ENCODE measurements at regions not wholly inside any gene's neighbourhood (a gene's known extent, or its start where the extent isn't known, plus 50 kb on each side); places are given as distances from the start of the nearest gene placed in this dataset.

DNA sequence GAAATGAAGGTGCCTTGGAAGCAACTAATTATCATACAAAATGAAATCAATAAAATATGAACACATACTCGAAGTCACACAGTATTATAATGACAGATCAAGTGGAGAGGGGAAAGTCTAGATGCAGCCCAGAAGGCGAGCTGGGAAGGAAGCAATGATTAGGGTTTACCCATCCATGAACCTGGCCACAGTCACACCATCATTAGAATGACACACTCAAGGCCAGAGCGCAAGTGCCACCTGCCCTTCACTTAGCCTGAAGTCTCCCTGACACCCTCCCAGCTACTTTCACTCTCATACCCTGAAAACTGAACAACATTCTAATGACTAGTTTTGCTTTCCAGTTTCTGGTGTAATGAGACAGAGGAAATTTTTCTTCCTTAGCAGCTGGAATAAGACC lies 302.8 kb upstream of the JARID2 start:
- Histone ChIP-seq H3K36me3 (ENCODE audit: low read depth) (no peaks in the 10 kb centered on the region), H3K4me3 (no peak overlapping the region), H4K20me1 (ENCODE audit: insufficient read depth) (no peaks in the 10 kb centered on the region), H3K27ac (no peak overlapping the region), H3K4me2 (no peak overlapping the region), H3K79me2 (ENCODE audit: low read depth) (no peaks in the 10 kb centered on the region), H3K9me3 (ENCODE audit: insufficient read depth, low read depth) (no peaks in the 10 kb centered on the region), H3K4me1 (replicated peaks; ENCODE audit: insufficient read depth) (peaks cover 11% of the 10 kb centered on the region), H3K27me3 (ENCODE audit: insufficient read depth, low read depth) (no peaks in the 10 kb centered on the region), H3F3A (ENCODE audit: insufficient read depth, low read depth) (no peaks in the 10 kb centered on the region), H3K9me2 (ENCODE audit: insufficient read depth) (no peaks in the 10 kb centered on the region), H2AFZ (no peak overlapping the region)
- no peak for DNase-seq
- POLR2A ChIA-PET (ENCODE audit: unreplicated experiment), result no interaction called here
- no TSS peak for BruUV-seq (replicated peaks)
- no peak for TF ChIP-seq EZH2 (IDR thresholded peaks at IDR 0.05; ENCODE audit: low read depth)
- TF ChIP-seq, protein P1, sequence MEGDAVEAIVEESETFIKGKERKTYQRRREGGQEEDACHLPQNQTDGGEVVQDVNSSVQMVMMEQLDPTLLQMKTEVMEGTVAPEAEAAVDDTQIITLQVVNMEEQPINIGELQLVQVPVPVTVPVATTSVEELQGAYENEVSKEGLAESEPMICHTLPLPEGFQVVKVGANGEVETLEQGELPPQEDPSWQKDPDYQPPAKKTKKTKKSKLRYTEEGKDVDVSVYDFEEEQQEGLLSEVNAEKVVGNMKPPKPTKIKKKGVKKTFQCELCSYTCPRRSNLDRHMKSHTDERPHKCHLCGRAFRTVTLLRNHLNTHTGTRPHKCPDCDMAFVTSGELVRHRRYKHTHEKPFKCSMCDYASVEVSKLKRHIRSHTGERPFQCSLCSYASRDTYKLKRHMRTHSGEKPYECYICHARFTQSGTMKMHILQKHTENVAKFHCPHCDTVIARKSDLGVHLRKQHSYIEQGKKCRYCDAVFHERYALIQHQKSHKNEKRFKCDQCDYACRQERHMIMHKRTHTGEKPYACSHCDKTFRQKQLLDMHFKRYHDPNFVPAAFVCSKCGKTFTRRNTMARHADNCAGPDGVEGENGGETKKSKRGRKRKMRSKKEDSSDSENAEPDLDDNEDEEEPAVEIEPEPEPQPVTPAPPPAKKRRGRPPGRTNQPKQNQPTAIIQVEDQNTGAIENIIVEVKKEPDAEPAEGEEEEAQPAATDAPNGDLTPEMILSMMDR (conservative IDR thresholded peaks at IDR 0.05), result no peak
- CTCF ChIA-PET, result no interaction called here
- intact Hi-C loops (cut with micrococcal nuclease; ENCODE audit: unreplicated experiment), result no loop called here

DNA sequence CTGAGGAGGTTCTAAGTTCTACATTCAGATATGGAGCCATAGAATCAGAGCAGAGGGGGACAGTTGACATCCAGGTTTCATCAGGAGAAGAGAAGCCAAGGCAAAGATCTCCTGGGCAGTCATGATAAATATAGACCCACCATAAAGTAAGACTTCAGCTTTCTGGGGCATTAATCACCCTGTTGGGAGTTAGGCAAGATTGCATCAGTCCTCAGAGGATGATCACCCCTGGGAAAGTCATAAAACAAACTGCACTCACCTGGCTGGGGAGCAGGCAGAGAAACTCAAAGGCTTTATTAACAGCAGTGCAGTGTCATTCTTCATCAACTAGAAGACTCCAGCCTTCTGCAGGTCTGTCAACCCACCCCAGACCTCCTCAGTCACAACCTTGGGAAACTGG lies 301.3 kb upstream of the JARID2 start:
- Histone ChIP-seq H3K9me3 (ENCODE audit: insufficient read depth, low read depth) (no peaks in the 10 kb centered on the region), H3K4me2 (peak overlapping the region; percentile 5; the same call in 1 of the 2 replicates), H3K27me3 (ENCODE audit: insufficient read depth, low read depth) (no peaks in the 10 kb centered on the region), H3K9me2 (ENCODE audit: insufficient read depth) (no peaks in the 10 kb centered on the region), H3K36me3 (ENCODE audit: low read depth) (no peaks in the 10 kb centered on the region), H3K4me1 (replicated peaks; ENCODE audit: insufficient read depth) (peaks cover 11% of the 10 kb centered on the region), H3K27ac (peak overlapping the region; percentile 28; the same call in 1 of the 2 replicates), H2AFZ (peak overlapping the region; percentile 65; the same call in 1 of the 2 replicates), H4K20me1 (ENCODE audit: insufficient read depth) (no peaks in the 10 kb centered on the region), H3K4me3 (no peak overlapping the region), H3F3A (ENCODE audit: insufficient read depth, low read depth) (no peaks in the 10 kb centered on the region), H3K79me2 (ENCODE audit: low read depth) (no peaks in the 10 kb centered on the region)
- TF ChIP-seq, protein P1 (conservative IDR thresholded peaks at IDR 0.05), result no peak
- TF ChIP-seq EZH2 (IDR thresholded peaks at IDR 0.05; ENCODE audit: low read depth), result no peak
- intact Hi-C loops (cut with micrococcal nuclease; ENCODE audit: unreplicated experiment), result no loop called here
- ChIA-PET CTCF (no interaction called here), POLR2A (ENCODE audit: unreplicated experiment) (no interaction called here)
- no TSS peak for BruUV-seq (replicated peaks)
- peak in 1 of 2 experiments; percentile 65 for DNase-seq

DNA sequence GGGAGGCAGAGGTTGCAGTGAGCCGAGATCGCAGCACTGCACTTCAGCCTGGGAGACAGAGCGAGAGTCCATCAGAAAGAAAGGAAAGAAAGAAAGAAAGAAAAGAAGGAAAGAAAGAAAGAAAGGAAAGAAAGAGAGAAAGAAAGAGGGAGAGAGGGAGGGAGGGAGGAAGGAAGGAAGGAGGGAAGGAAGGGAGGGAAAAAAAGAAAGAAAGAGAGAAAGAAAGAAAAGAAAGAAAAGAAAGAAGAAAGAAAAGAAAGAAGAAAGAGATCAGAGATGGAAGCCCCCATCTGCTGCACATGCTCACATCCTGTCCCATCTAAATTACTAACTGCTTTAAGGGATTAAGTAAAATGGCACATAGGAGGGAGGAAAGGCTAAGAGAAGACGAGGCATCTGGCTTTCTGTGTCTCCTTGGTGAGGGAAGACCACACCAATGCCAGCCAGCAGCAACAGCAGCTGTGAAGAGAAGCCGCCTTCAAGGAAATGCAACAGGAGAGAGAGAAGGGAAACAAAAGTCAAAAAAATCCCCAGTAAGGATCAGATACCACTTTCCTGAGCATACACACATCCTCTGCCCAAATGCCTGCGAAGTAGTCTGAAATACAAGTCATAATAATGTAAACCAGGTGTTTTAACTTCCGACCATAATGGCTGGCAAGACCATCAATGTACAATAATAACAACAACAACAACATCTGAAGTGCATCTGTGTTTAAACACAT lies 300.2 kb upstream of the JARID2 start:
- H3K4me3 ChIP-seq, result no peak overlapping the region
- BruUV-seq (replicated peaks), result no TSS peak
- no peaks in the 10 kb centered on the region for H3K9me3 ChIP-seq (ENCODE audit: insufficient read depth, low read depth)
- H4K20me1 ChIP-seq (ENCODE audit: insufficient read depth), result no peaks in the 10 kb centered on the region
- intact Hi-C loops (cut with micrococcal nuclease; ENCODE audit: unreplicated experiment), result no loop called here
- ChIA-PET POLR2A (ENCODE audit: unreplicated experiment) (no interaction called here), CTCF (no interaction called here)
- TF ChIP-seq, protein P1 (conservative IDR thresholded peaks at IDR 0.05), result no peak
- TF ChIP-seq EZH2 (IDR thresholded peaks at IDR 0.05; ENCODE audit: low read depth), result no peak
- no peak overlapping the region for H3K27ac ChIP-seq
- no peak for DNase-seq
- no peak overlapping the region for H3K4me2 ChIP-seq
- H3K27me3 ChIP-seq (ENCODE audit: insufficient read depth, low read depth), result no peaks in the 10 kb centered on the region
- H3K79me2 ChIP-seq (ENCODE audit: low read depth), result no peaks in the 10 kb centered on the region
- peaks cover 11% of the 10 kb centered on the region for H3K4me1 ChIP-seq (replicated peaks; ENCODE audit: insufficient read depth)
- no peaks in the 10 kb centered on the region for H3F3A ChIP-seq (ENCODE audit: insufficient read depth, low read depth)
- no peak overlapping the region for H2AFZ ChIP-seq
- H3K36me3 ChIP-seq (ENCODE audit: low read depth), result no peaks in the 10 kb centered on the region
- no peaks in the 10 kb centered on the region for H3K9me2 ChIP-seq (ENCODE audit: insufficient read depth)
